CD8-positive, alpha-beta memory T cell (primary cell): ENCODE measurements at regions not wholly inside any gene's neighbourhood (a gene's known extent, or its start where the extent isn't known, plus 50 kb on each side); places are given as distances from the start of the nearest gene placed in this dataset.

ENCODE experiments used
- CTCF ChIA-PET: fragments of 350-600 bp; sonication (Branson Sonifier 250); formaldehyde crosslinking; loops from one replicate; lab custom pipeline; 2021; ENCODE audit warnings: antibody characterized with exemption; lab: Charles Lee
- POLR2A ChIA-PET: fragments of 350-600 bp; sonication (Branson Sonifier 250); formaldehyde crosslinking; loops from one replicate; lab custom pipeline; 2021; ENCODE audit warnings: antibody characterized with exemption; lab: Charles Lee
- DNase-seq, 5 donors: peaks; one replicate each; pipeline versions ENCODE4 v3.0.0 to v3.0.0-alpha.2; 2020 to 2022; ENCODE audit warnings: mixed read lengths in 1 of 5
- H3K27ac ChIP-seq: one replicate; pipeline ENCODE4 v1.7.0; 2013; ENCODE audit warnings: low read depth, mild to moderate bottlenecking, low read length, moderate library complexity
- H3K27me3 ChIP-seq: 2 replicates; pipeline ENCODE4 v1.7.0; 2013; ENCODE audit warnings: low read length, mild to moderate bottlenecking; ENCODE audit not compliant: insufficient read depth, poor library complexity, severe bottlenecking
- H3K36me3 ChIP-seq: 2 replicates; pipeline ENCODE4 v1.7.0; 2013; ENCODE audit warnings: mild to moderate bottlenecking, low read length, moderate library complexity; ENCODE audit not compliant: insufficient read depth
- H3K4me1 ChIP-seq: 2 replicates; pipeline ENCODE4 v1.7.0; 2013; ENCODE audit warnings: mild to moderate bottlenecking, low read length, moderate library complexity; ENCODE audit not compliant: insufficient read depth
- H3K4me3 ChIP-seq: 2 replicates; pipeline ENCODE4 v1.7.0; 2013; ENCODE audit warnings: mild to moderate bottlenecking, low read length
- H3K9me3 ChIP-seq: 2 replicates; pipeline ENCODE4 v1.7.0; 2013; ENCODE audit warnings: mild to moderate bottlenecking, low read length
- H3K27ac Mint-ChIP-seq, 8 donors: one replicate each; pipeline ENCODE4 v1.8.0; 2020 to 2021; ENCODE audit warnings: mixed read lengths in 8 of 8, mild to moderate bottlenecking in 6 of 8, inconsistent platforms in 3 of 8, moderate library complexity in 3 of 8
- H3K27me3 Mint-ChIP-seq, 2 donors: one replicate each; pipeline ENCODE4 v1.8.0; 2020 to 2021; ENCODE audit warnings: mixed read lengths in 2 of 2, mild to moderate bottlenecking in 1 of 2, moderate library complexity in 1 of 2
- H3K36me3 Mint-ChIP-seq, 3 donors: one replicate each; pipeline ENCODE4 v1.8.0; 2020 to 2021; ENCODE audit warnings: mixed read lengths in 3 of 3, inconsistent platforms in 1 of 3, mild to moderate bottlenecking in 1 of 3
- H3K4me1 Mint-ChIP-seq, 3 donors: one replicate each; pipeline ENCODE4 v1.8.0; 2020 to 2021; ENCODE audit warnings: mixed read lengths in 3 of 3, inconsistent platforms in 1 of 3, mild to moderate bottlenecking in 1 of 3
- H3K4me3 Mint-ChIP-seq, 7 donors: one replicate each; pipeline ENCODE4 v1.8.0; 2020 to 2021; ENCODE audit warnings: mixed read lengths in 7 of 7, mild to moderate bottlenecking in 6 of 7, moderate library complexity in 4 of 7, inconsistent platforms in 2 of 7
- H3K9me3 Mint-ChIP-seq, 5 donors: one replicate each; pipeline ENCODE4 v1.8.0; 2020 to 2022; ENCODE audit warnings: mixed read lengths in 5 of 5, mild to moderate bottlenecking in 3 of 5, moderate library complexity in 2 of 5, inconsistent platforms in 1 of 5

DNA sequence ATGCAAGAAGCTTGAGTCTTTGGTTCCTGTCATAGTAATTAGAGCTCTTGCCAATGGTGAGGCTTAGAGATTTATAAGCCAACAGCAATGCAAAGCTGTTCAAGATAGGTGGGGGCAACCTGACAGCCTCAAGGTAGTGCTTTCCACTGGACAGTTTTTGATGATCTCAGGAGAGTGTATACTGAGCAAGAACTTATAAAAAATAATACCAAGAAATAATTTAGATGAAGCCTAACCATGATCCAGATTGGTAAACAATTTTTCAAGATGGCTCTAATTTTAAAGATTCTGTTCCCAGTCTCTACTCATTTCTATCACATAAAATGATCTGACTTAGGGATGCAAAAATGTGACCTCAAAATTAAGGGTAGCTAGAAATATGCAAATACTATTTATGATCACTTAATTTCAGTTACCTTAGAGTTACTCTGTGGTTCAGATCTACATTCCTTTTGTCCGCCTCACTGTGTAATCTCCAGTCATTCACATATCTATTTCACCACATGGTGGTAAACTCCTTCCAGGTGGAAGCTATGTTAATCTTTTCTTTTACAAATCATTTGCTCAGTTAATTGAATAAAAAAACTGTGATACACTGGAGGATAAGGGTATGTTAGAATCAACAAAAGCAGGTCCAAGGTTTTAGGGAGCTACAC is 1228.0 kb upstream of the C9orf72 start:
- H3K9me3 ChIP-seq = no peaks in the 10 kb centered on the region
- H3K4me3 Mint-ChIP-seq = no peak overlapping the region
- no peak for DNase-seq
- H3K36me3 ChIP-seq = no peaks in the 10 kb centered on the region
- H3K4me1 ChIP-seq = no peaks in the 10 kb centered on the region
- H3K4me3 ChIP-seq = no peak overlapping the region
- H3K27ac Mint-ChIP-seq = no peak overlapping the region
- H3K36me3 Mint-ChIP-seq = no peaks in the 10 kb centered on the region
- H3K4me1 Mint-ChIP-seq = no peaks in the 10 kb centered on the region
- no peak overlapping the region for H3K27ac ChIP-seq
- ChIA-PET POLR2A (no interaction called here), CTCF (interaction anchor here (1.0 kb wide), 1 partner anchor 25 kb away, joined by 3 read pairs; no protein-coding TSS in a partner anchor)
- H3K27me3 ChIP-seq = no peaks in the 10 kb centered on the region
- H3K27me3 Mint-ChIP-seq = no peaks in the 10 kb centered on the region
- H3K9me3 Mint-ChIP-seq = peaks cover 0 to 13% (median 0%) of the 10 kb centered on the region in 5 donors

DNA sequence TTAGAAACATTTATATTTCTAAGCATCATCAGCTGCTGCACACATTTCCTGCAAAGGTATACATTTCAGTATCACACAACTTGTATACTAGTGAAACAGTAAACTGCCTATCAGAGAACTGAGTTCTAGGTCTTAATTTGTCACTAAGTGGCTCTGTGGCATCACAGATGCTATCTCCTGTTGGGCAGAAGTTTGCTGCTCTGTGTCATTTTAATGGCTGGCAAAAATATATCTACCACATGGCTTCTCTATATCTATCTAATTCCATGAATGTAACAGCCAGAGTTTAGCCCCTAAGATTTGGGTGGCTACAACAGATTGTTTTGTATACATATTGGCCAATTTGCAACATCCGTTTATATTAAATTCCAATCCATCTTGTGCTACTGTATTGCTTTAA is 1231.9 kb upstream of the C9orf72 start:
- CTCF ChIA-PET = no interaction called here
- H3K36me3 Mint-ChIP-seq = no peaks in the 10 kb centered on the region
- no peak overlapping the region for H3K4me3 Mint-ChIP-seq
- Histone ChIP-seq H3K9me3 (no peaks in the 10 kb centered on the region), H3K4me3 (no peak overlapping the region), H3K4me1 (no peaks in the 10 kb centered on the region), H3K36me3 (no peaks in the 10 kb centered on the region), H3K27me3 (no peaks in the 10 kb centered on the region), H3K27ac (no peak overlapping the region)
- H3K27me3 Mint-ChIP-seq = no peaks in the 10 kb centered on the region
- POLR2A ChIA-PET = no interaction called here
- DNase-seq = no peak
- H3K4me1 Mint-ChIP-seq = no peaks in the 10 kb centered on the region
- no peak overlapping the region for H3K27ac Mint-ChIP-seq
- H3K9me3 Mint-ChIP-seq = peaks cover 0 to 14% (median 2%) of the 10 kb centered on the region in 5 donors

DNA sequence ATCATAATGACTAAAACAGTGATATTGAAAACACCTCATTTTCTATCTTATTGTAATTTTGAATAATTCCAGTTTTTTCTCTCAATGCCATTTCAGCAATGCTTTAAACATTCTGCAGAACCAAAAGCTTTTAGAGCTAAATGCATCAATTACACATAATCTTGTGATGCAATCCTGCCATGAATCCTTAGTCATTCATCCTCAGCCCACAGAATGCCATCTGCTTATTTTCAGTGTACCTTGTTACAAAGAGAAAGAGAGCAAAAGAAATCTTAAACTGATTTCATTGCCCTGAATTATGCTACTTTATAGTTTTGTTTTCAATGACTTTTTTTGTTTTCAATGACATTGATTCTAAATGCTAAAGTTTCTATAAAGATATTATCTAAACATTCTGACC is 1234.8 kb upstream of the C9orf72 start:
- H3K36me3 Mint-ChIP-seq = no peaks in the 10 kb centered on the region
- ChIA-PET POLR2A (no interaction called here), CTCF (interaction anchor here (0.6 kb wide), 1 partner anchor 41 kb away, joined by 3 read pairs; no protein-coding TSS in a partner anchor)
- no peak overlapping the region for H3K27ac Mint-ChIP-seq
- peaks cover 0 to 21% (median 2%) of the 10 kb centered on the region in 5 donors for H3K9me3 Mint-ChIP-seq
- no peaks in the 10 kb centered on the region for H3K4me1 Mint-ChIP-seq
- H3K27me3 Mint-ChIP-seq = no peaks in the 10 kb centered on the region
- H3K27me3 ChIP-seq = no peaks in the 10 kb centered on the region
- no peaks in the 10 kb centered on the region for H3K4me1 ChIP-seq
- no peak for DNase-seq
- H3K4me3 ChIP-seq = no peak overlapping the region
- H3K36me3 ChIP-seq = no peaks in the 10 kb centered on the region
- H3K27ac ChIP-seq = no peak overlapping the region
- H3K9me3 ChIP-seq = no peaks in the 10 kb centered on the region
- H3K4me3 Mint-ChIP-seq = no peak overlapping the region

DNA sequence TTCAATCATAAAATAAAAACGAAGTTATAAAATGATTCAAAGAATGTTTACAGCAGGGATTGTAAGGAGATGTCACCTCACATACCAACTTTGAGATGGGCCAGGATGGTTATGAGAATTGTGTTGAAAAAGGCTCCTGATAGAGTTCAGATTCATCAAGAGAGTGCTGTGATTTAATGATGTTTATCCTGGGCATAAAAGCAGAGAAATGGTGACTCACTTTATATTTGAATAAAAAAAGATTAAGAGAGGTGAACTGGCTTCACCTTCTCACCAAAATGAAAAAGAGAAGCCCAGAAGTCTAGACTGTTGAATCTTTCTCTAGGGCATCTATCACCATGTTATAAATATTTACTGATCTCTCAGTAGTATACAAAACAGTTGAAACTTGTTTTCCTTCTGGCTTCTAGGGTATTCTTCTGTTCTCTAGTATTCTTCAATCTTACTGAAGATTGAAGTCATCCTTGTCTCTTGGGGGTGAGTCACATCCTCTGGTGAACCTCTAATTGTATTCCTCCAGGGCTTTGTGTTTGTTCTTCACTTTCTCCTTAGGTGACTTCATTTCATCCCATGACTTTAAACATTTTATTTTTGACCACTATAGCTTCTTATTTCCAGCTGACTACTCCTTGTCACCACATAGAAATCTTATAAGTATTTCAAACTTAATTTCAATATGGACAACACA is 1237.3 kb upstream of the C9orf72 start:
- H3K4me1 Mint-ChIP-seq = no peaks in the 10 kb centered on the region
- H3K27ac ChIP-seq = no peak overlapping the region
- H3K9me3 Mint-ChIP-seq = peaks cover 0 to 21% (median 3%) of the 10 kb centered on the region in 5 donors
- H3K4me1 ChIP-seq = no peaks in the 10 kb centered on the region
- ChIA-PET CTCF (no interaction called here), POLR2A (no interaction called here)
- no peak overlapping the region for H3K4me3 Mint-ChIP-seq
- H3K27me3 ChIP-seq = no peaks in the 10 kb centered on the region
- H3K27ac Mint-ChIP-seq = no peak overlapping the region
- H3K36me3 ChIP-seq = no peaks in the 10 kb centered on the region
- no peaks in the 10 kb centered on the region for H3K27me3 Mint-ChIP-seq
- no peaks in the 10 kb centered on the region for H3K9me3 ChIP-seq
- H3K36me3 Mint-ChIP-seq = no peaks in the 10 kb centered on the region
- no peak for DNase-seq
- H3K4me3 ChIP-seq = no peak overlapping the region

DNA sequence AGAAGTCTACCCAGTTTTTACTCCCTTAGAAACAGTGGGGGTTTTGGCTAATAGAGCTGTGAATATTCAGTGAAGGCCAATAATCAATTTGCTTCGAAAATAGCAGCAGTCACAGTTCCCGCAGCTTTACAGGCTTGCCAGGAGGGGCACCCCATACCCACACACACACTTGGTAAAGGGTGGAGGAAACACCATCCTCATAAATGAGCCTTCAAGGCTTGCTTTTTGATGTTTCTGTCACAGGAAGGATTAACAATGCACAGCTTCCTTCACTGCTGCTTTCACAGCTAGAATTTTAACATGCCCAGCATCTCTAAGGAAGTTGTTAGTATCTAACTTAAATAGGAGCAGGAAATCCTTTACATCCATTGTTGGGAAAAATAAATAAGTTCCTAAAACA is 1247.5 kb upstream of the C9orf72 start:
- Histone ChIP-seq H3K36me3 (no peaks in the 10 kb centered on the region), H3K9me3 (no peaks in the 10 kb centered on the region), H3K27me3 (no peaks in the 10 kb centered on the region), H3K4me3 (no peak overlapping the region), H3K4me1 (no peaks in the 10 kb centered on the region), H3K27ac (no peak overlapping the region)
- no peaks in the 10 kb centered on the region for H3K27me3 Mint-ChIP-seq
- POLR2A ChIA-PET = no interaction called here
- H3K4me1 Mint-ChIP-seq = no peaks in the 10 kb centered on the region
- no peaks in the 10 kb centered on the region for H3K36me3 Mint-ChIP-seq
- CTCF ChIA-PET = no interaction called here
- H3K9me3 Mint-ChIP-seq = peaks cover 3 to 25% (median 6%) of the 10 kb centered on the region in 5 donors
- DNase-seq = no peak
- H3K4me3 Mint-ChIP-seq = no peak overlapping the region
- H3K27ac Mint-ChIP-seq = no peak overlapping the region

DNA sequence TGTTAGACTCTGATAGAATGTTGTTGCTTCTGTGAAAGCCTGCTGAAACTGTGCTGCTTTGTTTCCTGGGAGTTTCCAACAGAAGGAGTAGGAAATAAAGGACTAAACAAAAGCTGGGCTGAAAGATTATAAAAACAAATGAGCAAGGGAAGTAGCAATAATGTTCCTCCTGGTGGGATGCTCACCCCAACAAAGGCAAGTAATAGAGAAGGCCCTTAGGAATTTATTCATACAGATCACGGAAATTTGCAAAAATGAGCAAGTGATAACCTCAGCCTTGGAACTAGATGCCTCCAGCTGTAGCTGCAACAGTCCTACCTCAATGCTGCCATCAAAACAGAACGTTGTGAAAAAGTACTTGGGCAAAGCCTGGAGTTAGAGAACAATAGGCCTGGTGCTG is 1248.0 kb upstream of the C9orf72 start:
- no peaks in the 10 kb centered on the region for H3K9me3 ChIP-seq
- no peak overlapping the region for H3K27ac ChIP-seq
- ChIA-PET POLR2A (no interaction called here), CTCF (no interaction called here)
- no peak for DNase-seq
- no peaks in the 10 kb centered on the region for H3K36me3 ChIP-seq
- H3K4me3 ChIP-seq = no peak overlapping the region
- Mint-ChIP-seq H3K36me3 (no peaks in the 10 kb centered on the region), H3K27ac (no peak overlapping the region), H3K4me3 (no peak overlapping the region), H3K9me3 (peaks cover 4 to 25% (median 6%) of the 10 kb centered on the region in 5 donors), H3K27me3 (no peaks in the 10 kb centered on the region), H3K4me1 (no peaks in the 10 kb centered on the region)
- no peaks in the 10 kb centered on the region for H3K27me3 ChIP-seq
- H3K4me1 ChIP-seq = no peaks in the 10 kb centered on the region

DNA sequence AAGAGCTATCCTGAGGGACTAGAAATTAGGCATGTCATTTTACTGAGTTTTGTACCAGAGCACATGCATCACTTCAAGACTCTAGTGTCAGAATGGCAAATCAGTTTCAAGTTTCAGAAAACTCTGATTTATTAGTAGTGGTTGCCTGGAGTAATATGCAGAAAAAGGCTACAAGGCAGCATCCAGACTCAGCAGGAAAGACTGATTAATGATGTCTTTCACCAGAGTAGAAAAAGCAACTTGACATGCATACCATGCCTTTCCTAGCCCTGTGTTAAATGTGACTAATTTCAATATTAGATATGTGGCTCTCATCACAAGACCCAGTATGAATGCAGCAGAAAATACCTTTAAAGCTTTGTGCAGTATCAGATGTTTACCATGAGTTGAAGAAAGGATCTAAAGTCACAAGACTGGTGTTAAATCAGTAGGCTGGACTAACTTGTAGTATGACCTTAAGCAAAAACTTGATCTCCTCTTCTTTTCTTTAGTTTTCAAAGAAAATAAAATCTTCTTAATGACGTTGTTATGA is 1251.2 kb upstream of the C9orf72 start:
- H3K4me1 ChIP-seq = no peaks in the 10 kb centered on the region
- no peaks in the 10 kb centered on the region for H3K27me3 ChIP-seq
- H3K27ac Mint-ChIP-seq = no peak overlapping the region
- no peak for DNase-seq
- no peak overlapping the region for H3K4me3 ChIP-seq
- H3K9me3 ChIP-seq = no peaks in the 10 kb centered on the region
- H3K36me3 ChIP-seq = no peaks in the 10 kb centered on the region
- H3K9me3 Mint-ChIP-seq = peaks cover 0 to 16% (median 2%) of the 10 kb centered on the region in 5 donors
- POLR2A ChIA-PET = no interaction called here
- H3K4me1 Mint-ChIP-seq = no peaks in the 10 kb centered on the region
- H3K36me3 Mint-ChIP-seq = no peaks in the 10 kb centered on the region
- H3K27ac ChIP-seq = no peak overlapping the region
- CTCF ChIA-PET = no interaction called here
- H3K4me3 Mint-ChIP-seq = no peak overlapping the region
- no peaks in the 10 kb centered on the region for H3K27me3 Mint-ChIP-seq

DNA sequence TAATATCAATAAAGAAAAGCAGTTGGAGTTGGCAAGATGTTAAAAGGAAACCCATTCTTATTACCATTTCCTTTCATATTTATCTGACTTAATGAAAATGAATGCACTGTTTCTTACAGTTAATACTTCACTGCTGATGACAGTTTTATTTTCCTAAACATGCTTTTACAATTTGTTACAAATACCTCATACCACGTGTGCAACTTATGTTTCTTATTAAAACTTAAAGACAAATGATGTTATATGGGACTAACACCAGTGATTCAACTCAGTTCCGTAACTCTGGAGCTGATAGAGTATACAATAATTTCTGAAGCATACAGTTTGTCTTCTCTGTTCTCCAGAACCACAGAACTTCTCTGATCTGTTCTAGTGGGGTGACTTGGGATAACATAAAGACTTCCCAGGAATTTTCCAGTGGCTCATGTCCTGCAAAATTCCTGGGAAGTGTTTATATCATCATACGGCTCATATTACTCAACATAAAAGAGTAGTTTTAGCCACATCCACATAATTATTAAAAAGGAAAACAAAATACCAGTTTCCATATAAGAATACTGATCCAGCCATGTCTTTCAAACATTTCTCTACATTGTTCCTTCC is 1259.0 kb upstream of the C9orf72 start:
- ChIA-PET POLR2A (no interaction called here), CTCF (no interaction called here)
- H3K4me3 ChIP-seq = no peak overlapping the region
- no peaks in the 10 kb centered on the region for H3K9me3 ChIP-seq
- H3K36me3 ChIP-seq = no peaks in the 10 kb centered on the region
- Mint-ChIP-seq H3K9me3 (peaks cover 2 to 7% (median 7%) of the 10 kb centered on the region in 5 donors), H3K27me3 (no peaks in the 10 kb centered on the region), H3K36me3 (no peaks in the 10 kb centered on the region), H3K27ac (no peak overlapping the region), H3K4me1 (no peaks in the 10 kb centered on the region), H3K4me3 (no peak overlapping the region)
- H3K27me3 ChIP-seq = no peaks in the 10 kb centered on the region
- H3K27ac ChIP-seq = no peak overlapping the region
- no peaks in the 10 kb centered on the region for H3K4me1 ChIP-seq
- no peak for DNase-seq
